K562 (cell line): ENCODE measurements at regions not wholly inside any gene's neighbourhood (a gene's known extent, or its start where the extent isn't known, plus 50 kb on each side); places are given as distances from the start of the nearest gene placed in this dataset.

Experiments used
- ATAC-seq: fragments of 200-7000 bp; cut with Tn5 transposase; 3 replicates; pipeline ENCODE4 v1.9.1; 2020; ENCODE audit warnings: moderate library complexity
- BruUV-seq: library from RNA; stranded (reverse); fragments of 400-500 nt; replicated peaks from 2 replicates; lab custom pipeline; 2021; lab: Mats Ljungman, UMichigan
- CTCF ChIA-PET: fragments of 300-600 bp; formaldehyde crosslinking; extraction: SDS; loops from one replicate; lab custom pipeline; 2021; ENCODE audit warnings: low intra/inter-chr PET ratio; lab: Yijun Ruan, JAX
- POLR2A ChIA-PET: fragments of 300-600, 350-650 bp; sonication (Branson Sonifier 250); formaldehyde crosslinking; extraction: SDS; loops from one replicate; lab custom pipeline; 2021; ENCODE audit warnings: antibody characterized with exemption, inconsistent platforms; lab: Yijun Ruan, JAX
- DNase-seq, 4 experiments: peaks; one replicate each; pipeline versions ENCODE4 v3.0.0 to v3.0.0-alpha.2; 2011 to 2018; ENCODE audit warnings: low spot score in 3 of 4, mixed read lengths in 3 of 4; ENCODE audit errors: extremely low read depth in 1 of 4
- FAIRE-seq: peaks from 2 replicates; lab custom pipeline; 2011; peaks lifted over from hg19 to GRCh38; lab: Jason Lieb, UNC
- H2AFZ ChIP-seq: 2 replicates; pipeline ENCODE4 v1.6.0; 2011; ENCODE audit warnings: low read depth, low read length, control low read depth, inconsistent platforms
- H3K27ac ChIP-seq: fragments of 200-600 bp; 3 replicates; pipeline ENCODE4 v1.8.0; 2011; ENCODE audit warnings: low read depth, mild to moderate bottlenecking, control low read depth, inconsistent platforms, low read length, moderate library complexity, mixed read lengths; ENCODE audit errors: extremely low read depth
- H3K27me3 ChIP-seq, 2 experiments: fragments of 300-600 bp in 1 of 2; 2 replicates in 1 of 2; 3 replicates in 1 of 2; pipeline versions ENCODE4 v1.6.0 to v1.8.0; 2011; ENCODE audit warnings: inconsistent platforms in 2 of 2, low read length in 2 of 2, mild to moderate bottlenecking in 1 of 2, mixed read lengths in 1 of 2, moderate library complexity in 1 of 2; ENCODE audit not compliant: control insufficient read depth in 2 of 2, insufficient read depth in 2 of 2
- H3K36me3 ChIP-seq: fragments of 300-600 bp; 3 replicates; pipeline ENCODE4 v1.8.0; 2011; ENCODE audit warnings: mild to moderate bottlenecking, low read length, inconsistent platforms; ENCODE audit not compliant: control insufficient read depth, insufficient read depth
- H3K4me1 ChIP-seq, 2 experiments: fragments of 200-600 bp in 1 of 2; replicated peaks in 1 of 2; 2 replicates in 1 of 2; 3 replicates in 1 of 2; pipeline versions ENCODE4 v1.5.1 to v1.8.0; 2011; ENCODE audit warnings: inconsistent platforms in 2 of 2, low read length in 2 of 2, mild to moderate bottlenecking in 1 of 2, mixed read lengths in 1 of 2, moderate library complexity in 1 of 2; ENCODE audit not compliant: control insufficient read depth in 2 of 2, insufficient read depth in 2 of 2
- H3K4me2 ChIP-seq: 2 replicates; pipeline ENCODE4 v1.6.1; 2011; ENCODE audit warnings: low read length, control low read depth, inconsistent platforms, mixed read lengths; ENCODE audit not compliant: insufficient read depth
- H3K4me3 ChIP-seq: fragments of 200-600 bp; sonication (generic), shearing (Covaris generic); 2 replicates; pipeline ENCODE4 v1.5.1; 2016; ENCODE audit warnings: control low read depth, inconsistent platforms
- H3K79me2 ChIP-seq: fragments of 200-600 bp; 3 replicates; pipeline ENCODE4 v1.8.0; 2011; ENCODE audit warnings: low read length, inconsistent platforms; ENCODE audit not compliant: control insufficient read depth, insufficient read depth
- H3K9ac ChIP-seq, 2 experiments: 2 replicates each; pipeline versions ENCODE4 v1.6.0 to v1.6.1; 2011; ENCODE audit warnings: low read depth in 2 of 2, low read length in 2 of 2, control low read depth in 1 of 2, inconsistent platforms in 1 of 2, mild to moderate bottlenecking in 1 of 2, mixed read lengths in 1 of 2; ENCODE audit not compliant: insufficient read depth in 1 of 2
- H3K9me1 ChIP-seq: one replicate; pipeline ENCODE4 v1.6.0; 2011; ENCODE audit warnings: inconsistent platforms, mild to moderate bottlenecking, low read length, moderate library complexity; ENCODE audit not compliant: control insufficient read depth, insufficient read depth
- H3K9me3 ChIP-seq: replicated peaks from 2 replicates; pipeline ENCODE4 v1.5.1; 2011; ENCODE audit warnings: low read depth, low read length, inconsistent platforms; ENCODE audit not compliant: control insufficient read depth, insufficient read depth
- H4K20me1 ChIP-seq: replicated peaks from 2 replicates; pipeline ENCODE4 v1.6.1; 2011; ENCODE audit warnings: low read length, inconsistent platforms, mixed read lengths; ENCODE audit not compliant: control insufficient read depth, insufficient read depth
- DIDO1 ChIP-seq: fragments of 450-650 bp; IDR thresholded peaks from 2 replicates; pipeline ENCODE4 v1.6.1; 2016; ENCODE audit warnings: low read depth, missing biosample characterization, missing genetic modification characterization
- NFIC ChIP-seq: fragments of 450-650 bp; IDR thresholded peaks from 2 replicates; pipeline ENCODE4 v1.6.1; 2017; ENCODE audit warnings: mild to moderate bottlenecking, inconsistent platforms
- NR4A1 ChIP-seq, 2 experiments: fragments of 250-450 bp in 1 of 2; fragments of 450-650 bp in 1 of 2; sonication (Bioruptor Pico) in 1 of 2; IDR thresholded peaks; 2 replicates each; pipeline versions ENCODE4 v1.4.0 to v1.6.1; 2016 to 2020; ENCODE audit warnings: mild to moderate bottlenecking in 2 of 2, missing compliant biosample characterization in 1 of 2, missing genetic modification characterization in 1 of 2, moderate library complexity in 1 of 2
- RAD21 ChIP-seq, 2 experiments: fragments of 250-450 bp in 1 of 2; fragments of 450-650 bp in 1 of 2; sonication (Bioruptor Pico) in 1 of 2; formaldehyde crosslinking in 1 of 2; IDR thresholded peaks in 1 of 2; conservative IDR thresholded peaks in 1 of 2; 2 replicates each; pipeline versions ENCODE4 v1.4.0 to v1.8.0; 2020 to 2022; ENCODE audit warnings: mild to moderate bottlenecking in 2 of 2, moderate library complexity in 1 of 2
- SMC3 ChIP-seq: conservative IDR thresholded peaks from 2 replicates; pipeline ENCODE4 v1.6.1; 2011; ENCODE audit warnings: low read depth, low read length, improper control_type of control experiment; ENCODE audit not compliant: insufficient read depth
- WGBS: fragments of 100-300 bp; shearing (Covaris generic); methylation state at CpG from one replicate; pipeline ENCODE4 v1.1.6; 2016; ENCODE audit warnings: low coverage, mixed read lengths; ENCODE audit not compliant: insufficient coverage; ENCODE audit errors: missing lambda C conversion rate; 5-methylcytosine and 5-hydroxymethylcytosine counted together
- in situ Hi-C: fragments of 300-500 bp; cut with MboI; formaldehyde crosslinking; loops from 4 replicates; pipeline ENCODE4 v1.15.0; 2018; ENCODE audit warnings: inconsistent platforms, mixed read lengths
- intact Hi-C: fragments of 100-400 bp; cut with micrococcal nuclease; formaldehyde crosslinking; loops from 2 replicates; pipeline ENCODE4 v1.14.2; 2022
- TF ChIP-seq, protein P1 (sequence below), 3 experiments: IDR thresholded peaks in 2 of 3; conservative IDR thresholded peaks in 1 of 3; 2 replicates each; pipeline ENCODE4 v1.5.1; 2011 to 2012; ENCODE audit warnings: low read length in 3 of 3, mild to moderate bottlenecking in 3 of 3, control low read depth in 2 of 3, improper control_type of control experiment in 1 of 3, inconsistent platforms in 1 of 3, low read depth in 1 of 3, mixed read lengths in 1 of 3, moderate library complexity in 1 of 3; ENCODE audit not compliant: insufficient read depth in 2 of 3

DNA sequence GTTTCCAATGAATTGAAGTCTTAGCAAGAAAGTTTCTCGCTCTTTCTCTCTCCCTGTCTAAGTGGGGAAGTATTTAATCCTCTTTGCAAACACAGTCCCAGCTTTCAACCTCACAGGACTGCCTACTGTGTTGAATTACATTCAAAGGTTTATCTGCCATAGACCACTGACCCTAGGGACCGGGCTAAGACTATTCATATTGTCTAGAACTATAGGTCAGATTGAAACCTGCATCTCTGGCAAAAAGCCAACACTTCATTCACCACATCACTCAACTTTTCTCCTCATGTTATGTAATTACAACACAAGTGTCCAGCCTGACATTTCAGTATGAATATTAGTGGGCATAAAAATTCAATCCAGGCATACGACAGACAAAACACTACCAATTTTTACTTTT is 314.7 kb upstream of the RSPO3 start:
- Histone ChIP-seq H3K9ac (no peak overlapping the region), H3K36me3 (no peaks in the 10 kb centered on the region), H3K4me2 (no peak overlapping the region), H3K79me2 (no peaks in the 10 kb centered on the region), H3K9me3 (no peaks in the 10 kb centered on the region; the same call in none of the 2 replicates), H4K20me1 (no peaks in the 10 kb centered on the region), H2AFZ (no peak overlapping the region), H3K27ac (no peak overlapping the region), H3K27me3 (no peaks in the 10 kb centered on the region), H3K4me3 (no peak overlapping the region), H3K4me1 (no peaks in the 10 kb centered on the region), H3K9me1 (no peaks in the 10 kb centered on the region)
- ChIA-PET CTCF (no interaction called here), POLR2A (no interaction called here)
- in situ Hi-C loops: no loop called here
- BruUV-seq: no TSS peak
- TF ChIP-seq NFIC (peak; percentile 51), DIDO1 (no peak)
- ATAC-seq: no peak
- WGBS: 0% methylated on average over 3 of the region's 3 CpGs
- intact Hi-C loops: no loop called here
- FAIRE-seq: no peak
- no peak for DNase-seq

GRCh38 chr6:126804332-126805064 is 314.0 kb upstream of the RSPO3 start:
- no peak for ATAC-seq
- Histone ChIP-seq H3K36me3 (no peaks in the 10 kb centered on the region), H3K4me1 (no peaks in the 10 kb centered on the region), H3K4me3 (no peak overlapping the region), H2AFZ (no peak overlapping the region), H3K27ac (no peak overlapping the region), H3K9me3 (no peaks in the 10 kb centered on the region; the same call in none of the 2 replicates)
- ChIA-PET CTCF (no interaction called here), POLR2A (no interaction called here)
- in situ Hi-C loops: no loop called here
- WGBS: under 1% methylated on average over 5 of the region's 5 CpGs
- TF ChIP-seq, protein P1, sequence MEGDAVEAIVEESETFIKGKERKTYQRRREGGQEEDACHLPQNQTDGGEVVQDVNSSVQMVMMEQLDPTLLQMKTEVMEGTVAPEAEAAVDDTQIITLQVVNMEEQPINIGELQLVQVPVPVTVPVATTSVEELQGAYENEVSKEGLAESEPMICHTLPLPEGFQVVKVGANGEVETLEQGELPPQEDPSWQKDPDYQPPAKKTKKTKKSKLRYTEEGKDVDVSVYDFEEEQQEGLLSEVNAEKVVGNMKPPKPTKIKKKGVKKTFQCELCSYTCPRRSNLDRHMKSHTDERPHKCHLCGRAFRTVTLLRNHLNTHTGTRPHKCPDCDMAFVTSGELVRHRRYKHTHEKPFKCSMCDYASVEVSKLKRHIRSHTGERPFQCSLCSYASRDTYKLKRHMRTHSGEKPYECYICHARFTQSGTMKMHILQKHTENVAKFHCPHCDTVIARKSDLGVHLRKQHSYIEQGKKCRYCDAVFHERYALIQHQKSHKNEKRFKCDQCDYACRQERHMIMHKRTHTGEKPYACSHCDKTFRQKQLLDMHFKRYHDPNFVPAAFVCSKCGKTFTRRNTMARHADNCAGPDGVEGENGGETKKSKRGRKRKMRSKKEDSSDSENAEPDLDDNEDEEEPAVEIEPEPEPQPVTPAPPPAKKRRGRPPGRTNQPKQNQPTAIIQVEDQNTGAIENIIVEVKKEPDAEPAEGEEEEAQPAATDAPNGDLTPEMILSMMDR (IDR thresholded peaks at IDR 0.05 in 2 of 3, conservative IDR thresholded peaks at IDR 0.05 in 1 of 3; ENCODE audit: insufficient read depth in 2 of 3, low read depth in 1 of 3, low read length in 3 of 3): peak in 2 of 3 experiments; percentile 19 to 36; a peak in 2 of 6 replicates
- TF ChIP-seq SMC3: 0 out of 2 replicates have a peak, but pooled peaks have one; percentile 12
- no peak for TF ChIP-seq NR4A1 (CRISPR knock-in tag; IDR thresholded peaks at IDR 0.05)
- TF ChIP-seq NR4A1 (tag; IDR thresholded peaks at IDR 0.05): no peak
- TF ChIP-seq RAD21 (CRISPR knock-in tag; conservative IDR thresholded peaks at IDR 0.05 in 1 of 2, IDR thresholded peaks at IDR 0.05 in 1 of 2): peak; percentile 18 to 42; a peak in 2 of 4 replicates
- TF ChIP-seq, all 486 proteins: peak for 3
- no peaks in the 10 kb centered on the region for H3K79me2 ChIP-seq
- H3K9ac ChIP-seq: no peak overlapping the region
- no peak overlapping the region for H3K4me2 ChIP-seq
- no peaks in the 10 kb centered on the region for H3K27me3 ChIP-seq
- H4K20me1 ChIP-seq: no peaks in the 10 kb centered on the region
- no peaks in the 10 kb centered on the region for H3K9me1 ChIP-seq
- DNase-seq: peak; percentile 5 to 36 (median 17)
- no peak for FAIRE-seq
- BruUV-seq: no TSS peak
- intact Hi-C loops: no loop called here
